Hindlimb muscle (tissue), 1 donor: ENCODE measurements at regions not wholly inside any gene's neighbourhood (a gene's known extent, or its start where the extent isn't known, plus 50 kb on each side); places are given as distances from the start of the nearest gene placed in this dataset.
A peak's percentile ranks its signal among the peaks of the same experiment; 100 is the strongest.

Experiments
- DNase-seq: peaks from one replicate; pipeline ENCODE4 v3.0.0-alpha.2; 2013

DNA sequence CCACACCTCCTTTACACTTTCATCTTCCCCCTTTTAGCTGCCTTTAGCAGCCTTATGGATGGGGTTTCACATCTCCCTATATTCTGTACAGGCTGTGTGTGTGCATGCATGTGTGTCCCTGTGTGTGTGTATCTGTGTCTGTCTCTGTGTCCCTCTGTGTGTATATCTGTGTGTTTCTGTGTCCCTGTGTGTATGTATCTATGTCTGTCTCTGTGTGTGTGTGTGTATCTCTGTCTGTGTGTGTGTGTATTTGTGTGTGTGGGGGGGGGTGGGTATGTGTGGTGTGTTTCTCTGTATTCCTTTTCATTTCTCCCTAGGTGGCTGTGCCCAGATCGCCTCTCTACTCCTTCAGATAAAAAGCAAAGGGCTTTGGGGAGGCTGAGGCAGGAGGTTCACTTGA lies 52.2 kb upstream of the CD83 start:
- no peak for DNase-seq

DNA sequence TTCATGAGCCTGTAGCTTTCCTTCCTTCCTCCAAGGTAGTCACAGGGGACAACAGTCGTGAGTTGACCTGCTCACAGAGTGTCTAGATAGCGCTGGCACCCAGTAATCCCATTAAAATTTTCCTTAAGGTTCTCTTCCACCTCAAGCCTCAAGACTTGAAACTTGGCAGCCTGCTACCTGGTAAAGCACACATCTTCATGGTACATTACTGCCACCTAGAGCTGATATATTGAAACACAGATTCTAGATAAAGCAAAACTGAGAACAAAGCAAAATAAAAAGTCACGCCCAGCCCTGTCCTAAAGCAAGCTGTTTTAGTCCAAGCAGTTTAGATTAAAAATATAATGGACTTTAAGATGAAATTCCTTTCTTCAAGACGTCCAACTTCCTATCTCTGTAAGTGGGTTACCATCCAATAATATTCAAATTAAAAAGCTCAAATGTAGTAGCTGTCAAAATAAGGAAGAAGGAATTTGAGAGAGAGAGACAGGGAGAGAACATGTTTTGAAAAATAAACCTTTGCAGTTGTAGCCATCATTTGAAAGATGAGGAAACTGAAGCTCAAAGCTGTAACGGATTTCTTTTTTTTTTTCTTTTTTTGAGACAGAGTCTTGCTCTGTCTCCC lies 50.7 kb upstream of the CD83 start:
- DNase-seq: peak; percentile 67

DNA sequence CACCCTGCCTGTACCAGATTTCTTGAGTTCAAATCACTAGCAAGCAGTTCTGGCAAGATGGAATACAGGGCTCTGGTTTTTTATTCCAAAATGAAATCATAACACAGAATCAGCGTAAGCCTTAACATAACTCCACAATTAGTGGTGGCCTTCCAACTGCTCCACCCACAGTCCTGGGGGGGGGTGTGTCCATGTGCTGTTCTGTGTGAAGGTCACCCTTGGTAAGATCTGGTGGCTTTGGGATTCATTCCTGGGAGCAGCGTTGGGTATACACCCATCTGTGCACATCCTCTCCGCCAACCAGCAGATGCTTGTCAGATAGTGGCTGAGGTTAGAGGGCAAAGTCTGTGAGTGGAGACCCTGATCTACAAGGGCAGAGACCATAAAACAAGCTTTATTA lies 49.9 kb upstream of the CD83 start:
- DNase-seq: no peak
